Neural cell (in vitro differentiated cells): ENCODE measurements at regions not wholly inside any gene's neighbourhood (a gene's known extent, or its start where the extent isn't known, plus 50 kb on each side); places are given as distances from the start of the nearest gene placed in this dataset.

Source experiments
- H2AFZ ChIP-seq: fragments of 200-600, 300-800 bp; sonication (generic), shearing (Covaris generic); 2 replicates; pipeline ENCODE4 v1.6.0; 2014; ENCODE audit warnings: low read depth, mild to moderate bottlenecking, antibody characterized with exemption, low read length, moderate library complexity
- H3F3A ChIP-seq: fragments of 200-600 bp; shearing (Covaris generic); 2 replicates; pipeline ENCODE4 v1.6.1; 2016; ENCODE audit warnings: mild to moderate bottlenecking, moderate library complexity, mixed read lengths, antibody characterized with exemption, low read length; ENCODE audit not compliant: insufficient read depth, poor library complexity, severe bottlenecking
- H3K27ac ChIP-seq: fragments of 200-600, 300-800 bp; sonication (generic), shearing (Covaris generic); 2 replicates; pipeline ENCODE4 v1.5.1; 2014; ENCODE audit warnings: mild to moderate bottlenecking, low read length, moderate library complexity
- H3K27me3 ChIP-seq: fragments of 300-800, 200-600 bp; sonication (generic), shearing (Covaris generic); 2 replicates; pipeline ENCODE4 v1.6.0; 2014; ENCODE audit warnings: mild to moderate bottlenecking, low read depth, low read length, moderate library complexity; ENCODE audit not compliant: insufficient read depth
- H3K36me3 ChIP-seq: fragments of 300-800, 200-600 bp; sonication (generic), shearing (Covaris generic); 2 replicates; pipeline ENCODE4 v1.5.1; 2014; ENCODE audit warnings: mild to moderate bottlenecking, antibody characterized with exemption, low read length, moderate library complexity; ENCODE audit not compliant: insufficient read depth
- H3K4me2 ChIP-seq: fragments of 300-800, 200-600 bp; sonication (generic), shearing (Covaris generic); 2 replicates; pipeline ENCODE4 v1.6.0; 2014; ENCODE audit warnings: mild to moderate bottlenecking, low read length
- H3K4me3 ChIP-seq: fragments of 300-800, 200-600 bp; sonication (generic), shearing (Covaris generic); 2 replicates; pipeline ENCODE4 v1.5.1; 2014; ENCODE audit warnings: mild to moderate bottlenecking, low read length, moderate library complexity
- H3K79me2 ChIP-seq: fragments of 200-600 bp; shearing (Covaris generic); replicated peaks from 2 replicates; pipeline ENCODE4 v1.6.0; 2014; ENCODE audit warnings: mild to moderate bottlenecking, low read length, moderate library complexity; ENCODE audit not compliant: insufficient read depth
- H3K9ac ChIP-seq: fragments of 300-800, 200-600 bp; sonication (generic), shearing (Covaris generic); 2 replicates; pipeline ENCODE4 v1.6.1; 2016; ENCODE audit warnings: mild to moderate bottlenecking, low read length, mixed read lengths
- H3K9me2 ChIP-seq: fragments of 200-600 bp; shearing (Covaris generic); 2 replicates; pipeline ENCODE4 v1.6.1; 2016; ENCODE audit warnings: mild to moderate bottlenecking, low read length, mixed read lengths; ENCODE audit not compliant: insufficient read depth
- H3K9me3 ChIP-seq: fragments of 200-600, 300-800 bp; sonication (generic), shearing (Covaris generic); 2 replicates; pipeline ENCODE4 v1.6.1; 2016; ENCODE audit warnings: mild to moderate bottlenecking, mixed run types, low read length, moderate library complexity, mixed read lengths
- H4K20me1 ChIP-seq: fragments of 200-600 bp; shearing (Covaris generic); 2 replicates; pipeline ENCODE4 v1.6.1; 2016; ENCODE audit warnings: mild to moderate bottlenecking, mixed run types; ENCODE audit not compliant: insufficient read depth
- CTCF ChIP-seq: fragments of 450-650 bp; IDR thresholded peaks from 2 replicates; pipeline ENCODE4 v1.5.1; 2014; ENCODE audit warnings: antibody characterized with exemption, mild to moderate bottlenecking, moderate library complexity; ENCODE audit not compliant: poor library complexity, severe bottlenecking
- EP300 ChIP-seq: fragments of 450-650 bp; conservative IDR thresholded peaks from 2 replicates; pipeline ENCODE4 v1.6.1; 2014; ENCODE audit warnings: antibody characterized with exemption, mild to moderate bottlenecking, moderate library complexity; ENCODE audit not compliant: poor library complexity, severe bottlenecking
- EZH2 ChIP-seq: fragments of 200-600, 300-800 bp; shearing (Covaris generic), sonication (generic); IDR thresholded peaks from 2 replicates; pipeline ENCODE4 v1.6.1; 2014; ENCODE audit warnings: antibody characterized with exemption, low read length, borderline replicate concordance, mild to moderate bottlenecking; ENCODE audit not compliant: insufficient read depth, poor library complexity, severe bottlenecking
- MXI1 ChIP-seq: fragments of 450-650 bp; conservative IDR thresholded peaks from 2 replicates; pipeline ENCODE4 v1.6.1; 2014; ENCODE audit warnings: antibody characterized with exemption, mild to moderate bottlenecking; ENCODE audit not compliant: poor library complexity, severe bottlenecking
- POLR2AphosphoS5 ChIP-seq: IDR thresholded peaks from 2 replicates; pipeline ENCODE4 v1.6.1; 2012
- RAD21 ChIP-seq: fragments of 450-650 bp; conservative IDR thresholded peaks from 2 replicates; pipeline ENCODE4 v1.6.1; 2014; ENCODE audit warnings: antibody characterized with exemption, mild to moderate bottlenecking, moderate library complexity
- SMC3 ChIP-seq: fragments of 450-650 bp; conservative IDR thresholded peaks from 2 replicates; pipeline ENCODE4 v1.6.1; 2014; ENCODE audit warnings: antibody characterized with exemption, mild to moderate bottlenecking, moderate library complexity; ENCODE audit not compliant: poor library complexity
- TAF1 ChIP-seq: IDR thresholded peaks from 2 replicates; pipeline ENCODE4 v1.6.1; 2012; ENCODE audit warnings: low read depth
- TF ChIP-seq, protein P1 (sequence below): IDR thresholded peaks from 2 replicates; pipeline ENCODE4 v1.6.1; 2012; ENCODE audit warnings: borderline replicate concordance

GRCh38 chr7:121510302-121510701 lies 114.2 kb upstream of the FAM3C start:
- Histone ChIP-seq H3K27ac (peak overlapping the region; percentile 3), H3K79me2 (peaks cover 52% of the 10 kb centered on the region), H3K9me2 (no peaks in the 10 kb centered on the region), H3K4me3 (peak overlapping the region; percentile 15), H3K9ac (no peak overlapping the region), H3K4me2 (no peak overlapping the region), H3K27me3 (no peaks in the 10 kb centered on the region), H3K9me3 (no peaks in the 10 kb centered on the region), H3F3A (no peaks in the 10 kb centered on the region), H4K20me1 (no peaks in the 10 kb centered on the region), H2AFZ (no peak overlapping the region), H3K36me3 (no peaks in the 10 kb centered on the region)
- peak; percentile 32 for TF ChIP-seq CTCF
- no peak for TF ChIP-seq EP300

DNA sequence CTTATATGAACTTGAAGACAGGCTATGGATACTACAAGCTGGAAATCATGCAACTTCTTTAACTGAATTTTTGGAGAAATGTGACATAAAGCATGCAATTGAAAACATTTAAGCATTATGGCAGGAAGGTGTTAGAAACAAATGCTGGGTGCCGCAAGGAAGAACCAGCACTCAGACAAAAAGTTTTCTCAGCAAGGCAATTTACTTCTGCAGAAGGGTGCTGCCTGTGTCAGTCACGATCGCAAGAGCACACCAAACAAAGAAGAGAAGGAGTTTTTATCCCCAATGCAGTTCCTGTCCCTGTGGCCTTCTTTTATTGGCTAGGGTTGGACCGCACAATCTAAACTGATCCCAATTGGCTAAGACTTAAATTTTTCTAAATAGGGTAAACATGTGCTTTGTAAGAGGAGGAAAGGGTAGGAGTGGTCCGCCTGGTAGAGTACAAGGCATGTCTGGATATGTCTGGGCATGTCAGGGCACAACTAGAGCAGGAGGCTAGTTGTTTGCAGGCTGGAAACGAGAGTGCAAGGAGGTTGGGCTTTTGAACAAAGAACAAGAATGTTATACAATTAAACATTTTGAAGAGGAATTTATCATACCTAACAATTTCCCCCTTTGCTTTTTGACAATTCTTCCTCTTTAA lies 109.6 kb upstream of the FAM3C start:
- TF ChIP-seq EP300 (no peak), SMC3 (no peak), POLR2AphosphoS5 (no peak), CTCF (no peak), MXI1 (no peak), EZH2 (no peak), RAD21 (no peak), TAF1 (no peak)
- TF ChIP-seq, protein P1, sequence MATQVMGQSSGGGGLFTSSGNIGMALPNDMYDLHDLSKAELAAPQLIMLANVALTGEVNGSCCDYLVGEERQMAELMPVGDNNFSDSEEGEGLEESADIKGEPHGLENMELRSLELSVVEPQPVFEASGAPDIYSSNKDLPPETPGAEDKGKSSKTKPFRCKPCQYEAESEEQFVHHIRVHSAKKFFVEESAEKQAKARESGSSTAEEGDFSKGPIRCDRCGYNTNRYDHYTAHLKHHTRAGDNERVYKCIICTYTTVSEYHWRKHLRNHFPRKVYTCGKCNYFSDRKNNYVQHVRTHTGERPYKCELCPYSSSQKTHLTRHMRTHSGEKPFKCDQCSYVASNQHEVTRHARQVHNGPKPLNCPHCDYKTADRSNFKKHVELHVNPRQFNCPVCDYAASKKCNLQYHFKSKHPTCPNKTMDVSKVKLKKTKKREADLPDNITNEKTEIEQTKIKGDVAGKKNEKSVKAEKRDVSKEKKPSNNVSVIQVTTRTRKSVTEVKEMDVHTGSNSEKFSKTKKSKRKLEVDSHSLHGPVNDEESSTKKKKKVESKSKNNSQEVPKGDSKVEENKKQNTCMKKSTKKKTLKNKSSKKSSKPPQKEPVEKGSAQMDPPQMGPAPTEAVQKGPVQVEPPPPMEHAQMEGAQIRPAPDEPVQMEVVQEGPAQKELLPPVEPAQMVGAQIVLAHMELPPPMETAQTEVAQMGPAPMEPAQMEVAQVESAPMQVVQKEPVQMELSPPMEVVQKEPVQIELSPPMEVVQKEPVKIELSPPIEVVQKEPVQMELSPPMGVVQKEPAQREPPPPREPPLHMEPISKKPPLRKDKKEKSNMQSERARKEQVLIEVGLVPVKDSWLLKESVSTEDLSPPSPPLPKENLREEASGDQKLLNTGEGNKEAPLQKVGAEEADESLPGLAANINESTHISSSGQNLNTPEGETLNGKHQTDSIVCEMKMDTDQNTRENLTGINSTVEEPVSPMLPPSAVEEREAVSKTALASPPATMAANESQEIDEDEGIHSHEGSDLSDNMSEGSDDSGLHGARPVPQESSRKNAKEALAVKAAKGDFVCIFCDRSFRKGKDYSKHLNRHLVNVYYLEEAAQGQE: no peak
- H3K9ac ChIP-seq: no peak overlapping the region
- H3K79me2 ChIP-seq: peaks cover 92% of the 10 kb centered on the region
- no peaks in the 10 kb centered on the region for H4K20me1 ChIP-seq
- no peaks in the 10 kb centered on the region for H3F3A ChIP-seq
- H3K36me3 ChIP-seq: no peaks in the 10 kb centered on the region
- no peak overlapping the region for H3K4me2 ChIP-seq
- H3K4me3 ChIP-seq: no peak overlapping the region
- no peaks in the 10 kb centered on the region for H3K9me2 ChIP-seq
- no peaks in the 10 kb centered on the region for H3K9me3 ChIP-seq
- H3K27ac ChIP-seq: no peak overlapping the region
- H2AFZ ChIP-seq: no peak overlapping the region
- H3K27me3 ChIP-seq: no peaks in the 10 kb centered on the region
